Prostate gland (tissue), 2 donors: ENCODE measurements at regions not wholly inside any gene's neighbourhood (a gene's known extent, or its start where the extent isn't known, plus 50 kb on each side); places are given as distances from the start of the nearest gene placed in this dataset.

Source experiments
- CTCF ChIP-seq, 4 experiments: fragments of 200-600 bp in 2 of 4; fragments of 450-650 bp in 2 of 4; sonication (generic) in 2 of 4; IDR thresholded peaks; 1 replicate in 3 of 4; 2 replicates in 1 of 4; pipeline ENCODE4 v1.5.1; 2016 to 2019; ENCODE audit warnings: antibody characterized with exemption in 4 of 4, mild to moderate bottlenecking in 2 of 4, moderate library complexity in 2 of 4
- POLR2A ChIP-seq: fragments of 450-650 bp; IDR thresholded peaks from one replicate; pipeline ENCODE4 v1.6.1; 2016; ENCODE audit warnings: antibody characterized with exemption, mild to moderate bottlenecking
- POLR2AphosphoS5 ChIP-seq: sonication (generic); formaldehyde crosslinking; IDR thresholded peaks from one replicate; pipeline ENCODE4 v1.6.1; 2017; ENCODE audit warnings: antibody characterized with exemption

GRCh38 chr4:53912766-53913497 lies 151.5 kb downstream of the CHIC2 start:
- TF ChIP-seq CTCF (IDR thresholded peaks at IDR 0.05) (no peak), POLR2A (no peak), POLR2AphosphoS5 (no peak)
